ENCODE measurements at regions not wholly inside any gene's neighbourhood (a gene's known extent, or its start where the extent isn't known, plus 50 kb on each side); places are given as distances from the start of the nearest gene placed in this dataset.

- DNase-seq: no peak
Observed at GRCh38 chr1:101728029-101728428, 268.7 kb downstream of the OLFM3 start.

GRCh38 chr1:101730559-101730958 lies 266.2 kb downstream of the OLFM3 start:
- DNase-seq: no peak

GRCh38 chr1:101732261-101732660 lies 264.5 kb downstream of the OLFM3 start:
- DNase-seq: no peak

- no peak for DNase-seq
Observed at GRCh38 chr1:101733340-101733739, 263.4 kb downstream of the OLFM3 start.

- no peak for DNase-seq
Observed at GRCh38 chr1:101738475-101738874, 258.3 kb downstream of the OLFM3 start.

- no peak for DNase-seq
Observed at GRCh38 chr1:101739146-101739545, 257.6 kb downstream of the OLFM3 start.

GRCh38 chr1:101739826-101740330 lies 256.8 kb downstream of the OLFM3 start:
- no peak for DNase-seq

GRCh38 chr1:101741910-101742309 lies 254.8 kb downstream of the OLFM3 start:
- DNase-seq: no peak

- DNase-seq: no peak
Observed at GRCh38 chr1:101742509-101742908, 254.2 kb downstream of the OLFM3 start.

- DNase-seq: no peak
Observed at GRCh38 chr1:101745551-101746270, 251.0 kb downstream of the OLFM3 start.

GRCh38 chr1:101748077-101748476 lies 248.6 kb downstream of the OLFM3 start:
- DNase-seq: no peak

All from activated naive CD4-positive, alpha-beta T cell treated with Interleukin-2 at 50 U/mL for 16 hours (primary cell).